ENCODE measurements at regions not wholly inside any gene's neighbourhood (a gene's known extent, or its start where the extent isn't known, plus 50 kb on each side); places are given as distances from the start of the nearest gene placed in this dataset.

DNA sequence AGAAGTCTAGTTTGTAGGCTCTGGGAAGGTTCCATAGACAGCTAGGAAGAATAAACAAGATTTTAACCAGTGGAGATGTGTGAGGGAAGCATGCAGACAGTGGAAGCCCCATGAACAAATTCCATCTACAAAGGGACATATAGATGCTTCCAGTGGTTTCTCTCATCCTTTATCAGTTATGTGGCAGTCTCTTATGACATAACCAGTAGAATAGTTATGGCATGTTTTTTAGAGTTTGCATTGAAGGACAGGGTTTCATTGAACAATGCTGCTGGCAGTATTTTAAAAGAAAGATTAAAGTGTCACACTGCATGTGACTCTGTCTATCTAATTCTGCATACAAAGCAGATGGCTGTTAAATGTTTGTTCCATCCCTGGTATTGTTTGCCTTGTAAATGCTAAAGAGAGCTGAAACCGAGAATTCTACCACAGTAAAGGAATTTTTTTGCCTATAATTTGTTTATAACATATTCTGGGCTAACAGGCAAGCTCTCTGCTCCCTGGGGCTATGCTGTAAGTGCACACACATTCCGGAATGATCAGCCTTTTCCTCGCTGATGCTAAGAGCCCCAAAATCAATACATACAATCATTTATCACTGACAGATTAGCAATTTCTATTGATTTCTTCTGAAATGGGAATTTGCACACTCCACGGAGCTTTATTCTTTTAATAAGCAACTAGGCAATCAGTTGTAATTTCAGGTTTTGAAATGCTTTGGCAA, 76.8 kb upstream of the PELI1 start:
- TF ChIP-seq ELF1 (IDR thresholded peaks at IDR 0.05) (no peak), TAF1 (IDR thresholded peaks at IDR 0.05; ENCODE audit: borderline replicate concordance, low read depth, low read length) (no peak), POLR2AphosphoS5 (IDR thresholded peaks at IDR 0.05; ENCODE audit: low read depth, low read length) (no peak), FOXM1 (IDR thresholded peaks at IDR 0.05; ENCODE audit: low read depth) (no peak), RFX5 (IDR thresholded peaks at IDR 0.05; ENCODE audit: low read length) (no peak), GATA2 (CRISPR knock-in tag; IDR thresholded peaks at IDR 0.05) (no peak), SIN3A (IDR thresholded peaks at IDR 0.05; ENCODE audit: borderline replicate concordance, low read depth, low read length) (no peak), EP300 (IDR thresholded peaks at IDR 0.05; ENCODE audit: borderline replicate concordance in 1 of 2, low read depth in 1 of 2, low read length in 1 of 2) (no peak), FOSL2 (IDR thresholded peaks at IDR 0.05; ENCODE audit: borderline replicate concordance, low read depth) (no peak), YY1 (IDR thresholded peaks at IDR 0.05; ENCODE audit: low read depth) (no peak)
- TF ChIP-seq, protein P1, sequence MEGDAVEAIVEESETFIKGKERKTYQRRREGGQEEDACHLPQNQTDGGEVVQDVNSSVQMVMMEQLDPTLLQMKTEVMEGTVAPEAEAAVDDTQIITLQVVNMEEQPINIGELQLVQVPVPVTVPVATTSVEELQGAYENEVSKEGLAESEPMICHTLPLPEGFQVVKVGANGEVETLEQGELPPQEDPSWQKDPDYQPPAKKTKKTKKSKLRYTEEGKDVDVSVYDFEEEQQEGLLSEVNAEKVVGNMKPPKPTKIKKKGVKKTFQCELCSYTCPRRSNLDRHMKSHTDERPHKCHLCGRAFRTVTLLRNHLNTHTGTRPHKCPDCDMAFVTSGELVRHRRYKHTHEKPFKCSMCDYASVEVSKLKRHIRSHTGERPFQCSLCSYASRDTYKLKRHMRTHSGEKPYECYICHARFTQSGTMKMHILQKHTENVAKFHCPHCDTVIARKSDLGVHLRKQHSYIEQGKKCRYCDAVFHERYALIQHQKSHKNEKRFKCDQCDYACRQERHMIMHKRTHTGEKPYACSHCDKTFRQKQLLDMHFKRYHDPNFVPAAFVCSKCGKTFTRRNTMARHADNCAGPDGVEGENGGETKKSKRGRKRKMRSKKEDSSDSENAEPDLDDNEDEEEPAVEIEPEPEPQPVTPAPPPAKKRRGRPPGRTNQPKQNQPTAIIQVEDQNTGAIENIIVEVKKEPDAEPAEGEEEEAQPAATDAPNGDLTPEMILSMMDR (IDR thresholded peaks at IDR 0.05), result no peak
- TF ChIP-seq, protein P2, sequence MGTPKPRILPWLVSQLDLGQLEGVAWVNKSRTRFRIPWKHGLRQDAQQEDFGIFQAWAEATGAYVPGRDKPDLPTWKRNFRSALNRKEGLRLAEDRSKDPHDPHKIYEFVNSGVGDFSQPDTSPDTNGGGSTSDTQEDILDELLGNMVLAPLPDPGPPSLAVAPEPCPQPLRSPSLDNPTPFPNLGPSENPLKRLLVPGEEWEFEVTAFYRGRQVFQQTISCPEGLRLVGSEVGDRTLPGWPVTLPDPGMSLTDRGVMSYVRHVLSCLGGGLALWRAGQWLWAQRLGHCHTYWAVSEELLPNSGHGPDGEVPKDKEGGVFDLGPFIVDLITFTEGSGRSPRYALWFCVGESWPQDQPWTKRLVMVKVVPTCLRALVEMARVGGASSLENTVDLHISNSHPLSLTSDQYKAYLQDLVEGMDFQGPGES (IDR thresholded peaks at IDR 0.05; ENCODE audit: low read depth, low read length), result no peak

Measured in SK-N-SH (cell line).